Transverse colon (tissue), 4 donors: ENCODE measurements at regions not wholly inside any gene's neighbourhood (a gene's known extent, or its start where the extent isn't known, plus 50 kb on each side); places are given as distances from the start of the nearest gene placed in this dataset.
A peak's percentile ranks its signal among the peaks of the same experiment; 100 is the strongest.

Experiments
- DNase-seq: peaks from one replicate; pipeline ENCODE4 v3.0.0-alpha.2; 2019
- H3K27ac ChIP-seq, 4 donors: fragments of 200-600 bp; sonication (generic); 2 replicates each; pipeline ENCODE4 v1.5.1; 2016 to 2018; ENCODE audit warnings: inconsistent platforms in 4 of 4
- H3K27me3 ChIP-seq: fragments of 200-600 bp; sonication (generic); 2 replicates; pipeline ENCODE4 v1.5.1; 2017; ENCODE audit warnings: inconsistent platforms
- H3K36me3 ChIP-seq, 4 donors: fragments of 200-600 bp; sonication (generic); 2 replicates each; pipeline ENCODE4 v1.5.1; 2017 to 2019; ENCODE audit warnings: inconsistent platforms in 4 of 4
- H3K4me1 ChIP-seq, 4 donors: fragments of 200-600 bp; sonication (generic); 2 replicates each; pipeline ENCODE4 v1.5.1; 2017 to 2020; ENCODE audit warnings: inconsistent platforms in 4 of 4
- H3K4me3 ChIP-seq, 4 donors: fragments of 200-600 bp; sonication (generic); 1 replicate in 1 of 4; 2 replicates in 3 of 4; pipeline versions ENCODE4 v1.5.1 to v1.6.1; 2017 to 2019; ENCODE audit warnings: inconsistent platforms in 4 of 4
- H3K9me3 ChIP-seq, 2 donors: fragments of 200-600 bp; sonication (generic); 2 replicates each; pipeline ENCODE4 v1.5.1; 2017 to 2019; ENCODE audit warnings: inconsistent platforms in 2 of 2
- CTCF ChIP-seq, 5 experiments: fragments of 200-600 bp in 3 of 5; fragments of 450-650 bp in 2 of 5; sonication (generic) in 3 of 5; IDR thresholded peaks; 1 replicate in 2 of 5; 2 replicates in 3 of 5; pipeline ENCODE4 v1.5.1; 2016 to 2017; ENCODE audit warnings: antibody characterized with exemption in 5 of 5, inconsistent platforms in 3 of 5, mild to moderate bottlenecking in 2 of 5, moderate library complexity in 1 of 5
- EP300 ChIP-seq: sonication (generic); formaldehyde crosslinking; IDR thresholded peaks from one replicate; pipeline ENCODE4 v1.6.1; 2017; ENCODE audit warnings: antibody characterized with exemption, low read depth
- POLR2A ChIP-seq: fragments of 450-650 bp; IDR thresholded peaks from one replicate; pipeline ENCODE4 v1.6.1; 2016; ENCODE audit warnings: antibody characterized with exemption, mild to moderate bottlenecking, moderate library complexity
- POLR2AphosphoS5 ChIP-seq, 3 donors: sonication (generic); formaldehyde crosslinking; IDR thresholded peaks; one replicate each; pipeline ENCODE4 v1.6.1; 2016; ENCODE audit warnings: antibody characterized with exemption in 3 of 3
- WGBS, 2 donors: methylation state at CpG; one replicate each; pipeline ENCODE4 v1.1.5; 2018; ENCODE audit warnings: low coverage in 1 of 2; 5-methylcytosine and 5-hydroxymethylcytosine counted together
- in situ Hi-C, 4 donors: fragments of 200-750 bp; cut with MboI; loops; one replicate each; pipeline versions ENCODE4 v1.15.0 to v1.15.1; 2017; ENCODE audit warnings: low sequenced_read_pairs in 3 of 4, low pct_ligation_motif_present in 1 of 4, low pct_unique_long_range_greater_than_20kb in 1 of 4
- intact Hi-C: fragments of 100-400 bp; cut with DNase I; formaldehyde crosslinking; loops from one replicate; pipeline ENCODE4 v1.15.1; 2023; ENCODE audit warnings: low total_unique reads

GRCh38 chrX:13498238-13498637 is 71.2 kb upstream of the EGFL6 start:
- in situ Hi-C loops: loop anchor here (25.0 kb wide), 4 partner anchors 236 to 536 kb away; no protein-coding TSS in a partner anchor
- H3K27me3 ChIP-seq: no peaks in the 10 kb centered on the region
- no peak for TF ChIP-seq CTCF (IDR thresholded peaks at IDR 0.05)
- TF ChIP-seq POLR2A: no peak
- TF ChIP-seq POLR2AphosphoS5 (IDR thresholded peaks at IDR 0.05): no peak
- H3K27ac ChIP-seq: no peak overlapping the region
- 76 to 80% methylated on average over 1 to 2 of the region's 2 CpGs for WGBS, 2 donors
- intact Hi-C loops: no loop called here
- no peaks in the 10 kb centered on the region for H3K9me3 ChIP-seq
- no peak overlapping the region for H3K4me3 ChIP-seq
- H3K36me3 ChIP-seq: no peaks in the 10 kb centered on the region
- no peaks in the 10 kb centered on the region for H3K4me1 ChIP-seq
- no peak for DNase-seq

GRCh38 chrX:13495232-13495631 is 74.2 kb upstream of the EGFL6 start:
- no peaks in the 10 kb centered on the region for H3K27me3 ChIP-seq
- no peak overlapping the region for H3K27ac ChIP-seq
- TF ChIP-seq EP300 (no peak), POLR2A (no peak), POLR2AphosphoS5 (IDR thresholded peaks at IDR 0.05) (no peak), CTCF (IDR thresholded peaks at IDR 0.05) (no peak)
- in situ Hi-C loops: loop anchor here (25.0 kb wide), 4 partner anchors 233 to 533 kb away; no protein-coding TSS in a partner anchor
- intact Hi-C loops: no loop called here
- WGBS, 2 donors: 58% methylated on average over 1 of the region's 1 CpG; no CpG with 5 or more reads in 1 of the 2 donors
- no peaks in the 10 kb centered on the region for H3K36me3 ChIP-seq
- peak; percentile 32 for DNase-seq
- no peaks in the 10 kb centered on the region for H3K9me3 ChIP-seq
- H3K4me3 ChIP-seq: no peak overlapping the region
- H3K4me1 ChIP-seq: no peaks in the 10 kb centered on the region

GRCh38 chrX:13494562-13494961 is 74.8 kb upstream of the EGFL6 start:
- Histone ChIP-seq H3K4me1 (no peaks in the 10 kb centered on the region), H3K27me3 (no peaks in the 10 kb centered on the region), H3K4me3 (no peak overlapping the region), H3K9me3 (no peaks in the 10 kb centered on the region), H3K36me3 (no peaks in the 10 kb centered on the region), H3K27ac (no peak overlapping the region)
- WGBS, 2 donors: 67% methylated on average over 2 of the region's 2 CpGs; no CpG with 5 or more reads in 1 of the 2 donors
- no peak for TF ChIP-seq EP300
- TF ChIP-seq POLR2A: no peak
- TF ChIP-seq CTCF (IDR thresholded peaks at IDR 0.05): no peak
- no peak for TF ChIP-seq POLR2AphosphoS5 (IDR thresholded peaks at IDR 0.05)
- DNase-seq: no peak
- intact Hi-C loops: no loop called here
- in situ Hi-C loops: loop anchor here (25.0 kb wide), 4 partner anchors 232 to 532 kb away; no protein-coding TSS in a partner anchor

DNA sequence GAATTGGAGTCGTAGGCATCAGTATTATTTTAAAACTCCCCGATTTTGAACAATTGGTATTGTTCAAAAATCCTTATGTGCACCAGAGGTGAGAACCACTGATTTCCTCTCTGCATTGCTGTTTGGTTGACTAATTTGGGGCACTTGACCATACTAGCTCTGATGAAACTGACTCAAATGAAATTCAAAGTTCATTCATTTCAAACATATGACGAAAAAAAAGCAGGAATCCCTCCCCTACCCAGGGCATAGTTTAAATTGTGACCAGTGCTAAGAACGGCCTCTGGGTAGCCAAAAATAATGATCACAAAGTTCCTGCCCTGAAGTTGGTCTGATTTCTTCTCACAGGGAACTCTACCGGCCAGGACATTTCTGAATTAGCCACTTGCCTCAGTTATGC is 75.7 kb upstream of the EGFL6 start:
- H3K4me1 ChIP-seq: no peaks in the 10 kb centered on the region
- 67 to 74% methylated on average over 3 to 5 of the region's 5 CpGs for WGBS, 2 donors
- intact Hi-C loops: no loop called here
- no peak for TF ChIP-seq CTCF (IDR thresholded peaks at IDR 0.05)
- H3K27me3 ChIP-seq: no peaks in the 10 kb centered on the region
- H3K27ac ChIP-seq: no peak overlapping the region
- DNase-seq: no peak
- in situ Hi-C loops: loop anchor here (25.0 kb wide), 4 partner anchors 231 to 531 kb away; no protein-coding TSS in a partner anchor
- no peaks in the 10 kb centered on the region for H3K36me3 ChIP-seq
- no peaks in the 10 kb centered on the region for H3K9me3 ChIP-seq
- H3K4me3 ChIP-seq: no peak overlapping the region
